ENCODE measurements at regions not wholly inside any gene's neighbourhood (a gene's known extent, or its start where the extent isn't known, plus 50 kb on each side); places are given as distances from the start of the nearest gene placed in this dataset.

DNA sequence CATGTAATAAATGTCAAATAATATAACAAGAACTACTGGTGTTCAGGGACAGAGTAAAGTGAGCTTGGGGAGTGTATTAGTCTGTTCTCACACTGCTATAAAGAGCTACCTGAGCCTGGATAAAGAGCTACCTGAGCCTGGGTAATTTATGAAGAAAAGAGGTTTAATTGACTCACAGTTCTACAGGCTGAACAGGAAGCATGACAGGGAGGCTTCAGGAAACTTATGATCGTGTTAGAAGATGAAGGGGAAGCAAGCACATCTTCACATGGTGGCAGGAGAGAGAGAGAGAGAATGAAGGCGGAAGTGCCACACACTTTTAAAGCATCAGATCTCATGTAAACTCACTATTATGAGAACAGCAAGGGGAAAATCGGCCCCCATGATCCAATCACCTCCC lies 205.9 kb downstream of the CTH start:
- TF ChIP-seq, protein P1, sequence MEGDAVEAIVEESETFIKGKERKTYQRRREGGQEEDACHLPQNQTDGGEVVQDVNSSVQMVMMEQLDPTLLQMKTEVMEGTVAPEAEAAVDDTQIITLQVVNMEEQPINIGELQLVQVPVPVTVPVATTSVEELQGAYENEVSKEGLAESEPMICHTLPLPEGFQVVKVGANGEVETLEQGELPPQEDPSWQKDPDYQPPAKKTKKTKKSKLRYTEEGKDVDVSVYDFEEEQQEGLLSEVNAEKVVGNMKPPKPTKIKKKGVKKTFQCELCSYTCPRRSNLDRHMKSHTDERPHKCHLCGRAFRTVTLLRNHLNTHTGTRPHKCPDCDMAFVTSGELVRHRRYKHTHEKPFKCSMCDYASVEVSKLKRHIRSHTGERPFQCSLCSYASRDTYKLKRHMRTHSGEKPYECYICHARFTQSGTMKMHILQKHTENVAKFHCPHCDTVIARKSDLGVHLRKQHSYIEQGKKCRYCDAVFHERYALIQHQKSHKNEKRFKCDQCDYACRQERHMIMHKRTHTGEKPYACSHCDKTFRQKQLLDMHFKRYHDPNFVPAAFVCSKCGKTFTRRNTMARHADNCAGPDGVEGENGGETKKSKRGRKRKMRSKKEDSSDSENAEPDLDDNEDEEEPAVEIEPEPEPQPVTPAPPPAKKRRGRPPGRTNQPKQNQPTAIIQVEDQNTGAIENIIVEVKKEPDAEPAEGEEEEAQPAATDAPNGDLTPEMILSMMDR (IDR thresholded peaks at IDR 0.05; ENCODE audit: control insufficient read depth, insufficient read depth, low read depth, low read length, missing control alignments): no peak
- DNase-seq (ENCODE audit: low read depth): no peak
- H3K4me3 ChIP-seq (ENCODE audit: control insufficient read depth, low read depth, low read length): no peak overlapping the region

DNA sequence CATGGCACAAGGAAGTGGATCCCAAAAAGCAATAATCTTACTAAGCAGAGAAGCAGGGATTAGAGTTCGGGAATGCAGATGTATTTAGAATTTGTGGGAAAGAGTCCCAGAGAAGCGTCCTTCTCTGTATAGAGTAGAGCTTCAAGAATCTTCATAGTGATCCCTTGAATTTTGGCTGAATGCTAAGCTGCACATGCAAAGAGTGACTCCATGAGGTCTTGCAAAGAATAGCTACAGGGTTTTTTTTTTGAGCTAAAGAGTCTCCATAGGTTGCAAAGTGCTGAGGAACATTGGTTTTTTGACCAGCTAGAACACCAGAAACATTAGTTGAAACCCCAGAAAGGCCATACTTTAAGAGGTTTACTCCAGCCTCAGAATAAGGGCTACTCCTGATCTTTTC lies 206.7 kb downstream of the CTH start:
- no peak overlapping the region for H3K4me3 ChIP-seq (ENCODE audit: control insufficient read depth, low read depth, low read length)
- TF ChIP-seq, protein P1 (IDR thresholded peaks at IDR 0.05; ENCODE audit: control insufficient read depth, insufficient read depth, low read depth, low read length, missing control alignments): no peak
- DNase-seq (ENCODE audit: low read depth): no peak

DNA sequence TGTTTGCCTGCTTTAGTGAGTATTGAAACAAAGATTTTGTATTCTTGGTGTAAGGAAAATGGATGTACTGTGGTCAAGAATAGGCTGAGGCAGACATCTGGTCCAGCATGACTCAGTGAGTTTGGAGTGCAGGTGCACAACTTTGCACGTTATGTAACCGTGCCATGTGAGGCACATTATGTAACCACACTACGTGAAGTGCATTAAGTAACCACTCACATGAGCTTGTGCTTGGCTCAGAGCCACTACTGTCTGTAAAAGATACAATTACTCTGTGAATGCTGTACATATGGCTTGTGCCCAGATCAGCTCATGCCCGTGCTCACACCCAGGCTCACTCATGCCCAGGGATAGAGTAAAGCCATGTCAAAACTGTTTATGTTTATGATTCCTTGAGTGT lies 216.8 kb downstream of the CTH start:
- H3K4me3 ChIP-seq (ENCODE audit: control insufficient read depth, low read depth, low read length): no peak overlapping the region
- no peak for DNase-seq (ENCODE audit: low read depth)
- TF ChIP-seq, protein P1 (IDR thresholded peaks at IDR 0.05; ENCODE audit: control insufficient read depth, insufficient read depth, low read depth, low read length, missing control alignments): no peak

DNA sequence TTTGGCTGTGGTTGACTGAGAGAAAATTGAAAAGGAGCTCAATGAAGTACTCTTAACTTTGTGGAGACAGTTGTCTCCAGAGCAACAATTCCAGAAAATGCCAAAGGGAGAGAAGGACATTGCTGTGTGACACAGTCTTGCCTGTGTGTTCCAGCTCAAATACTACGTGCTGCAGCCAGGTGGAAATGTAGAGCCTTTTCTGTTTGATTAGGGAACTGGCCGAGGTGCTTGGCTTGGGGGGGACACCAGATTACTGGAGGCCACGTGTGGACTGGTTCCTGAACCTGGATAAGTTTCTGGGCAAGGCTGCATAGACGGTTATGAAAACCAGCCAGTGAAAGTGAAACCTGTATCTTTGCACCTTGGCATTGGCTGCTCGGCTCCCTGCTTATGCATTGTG lies 217.9 kb downstream of the CTH start:
- DNase-seq (ENCODE audit: low read depth): no peak
- TF ChIP-seq, protein P1 (IDR thresholded peaks at IDR 0.05; ENCODE audit: control insufficient read depth, insufficient read depth, low read depth, low read length, missing control alignments): no peak
- H3K4me3 ChIP-seq (ENCODE audit: control insufficient read depth, low read depth, low read length): no peak overlapping the region

DNA sequence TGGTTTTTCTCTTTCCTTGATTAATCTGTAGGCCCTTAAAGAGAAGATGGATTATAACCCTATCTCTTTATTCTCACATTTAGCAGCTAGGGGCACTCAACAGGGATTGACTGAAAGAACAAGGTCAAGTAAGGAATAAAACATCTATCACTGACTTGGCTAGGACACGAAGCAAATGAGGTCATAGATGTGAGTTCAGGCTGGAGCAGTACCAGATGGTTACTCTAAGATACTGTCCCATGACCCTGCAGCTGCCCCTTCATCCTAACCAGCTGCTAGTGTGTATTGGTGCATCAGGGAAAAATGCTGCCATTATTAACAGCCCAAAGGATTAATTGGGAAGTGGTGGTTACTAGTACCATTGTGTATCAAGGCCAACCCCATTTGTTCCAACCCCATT lies 221.9 kb downstream of the CTH start:
- TF ChIP-seq, protein P1 (IDR thresholded peaks at IDR 0.05; ENCODE audit: control insufficient read depth, insufficient read depth, low read depth, low read length, missing control alignments): no peak
- H3K4me3 ChIP-seq (ENCODE audit: control insufficient read depth, low read depth, low read length): no peak overlapping the region
- no peak for DNase-seq (ENCODE audit: low read depth)

DNA sequence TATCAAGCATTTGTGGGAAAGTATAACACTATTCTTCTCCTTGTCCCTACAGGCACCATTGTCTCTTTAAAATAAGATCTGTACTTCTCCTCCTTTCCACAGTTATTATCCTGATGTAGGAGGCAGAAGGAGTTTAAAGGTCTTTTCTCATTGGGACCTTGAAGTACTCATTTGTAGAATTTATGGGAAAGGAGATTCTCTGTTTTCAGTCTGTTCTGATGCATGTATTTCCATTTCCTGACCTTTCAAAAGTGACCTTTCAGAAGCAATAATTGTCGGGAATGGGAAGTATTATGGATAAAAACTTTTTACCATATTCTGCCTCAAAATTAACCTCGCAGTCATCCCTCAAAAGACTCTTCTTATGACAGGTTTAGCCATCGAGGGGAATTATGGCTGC lies 224.8 kb downstream of the CTH start:
- no peak overlapping the region for H3K4me3 ChIP-seq (ENCODE audit: control insufficient read depth, low read depth, low read length)
- DNase-seq (ENCODE audit: low read depth): no peak
- TF ChIP-seq, protein P1 (IDR thresholded peaks at IDR 0.05; ENCODE audit: control insufficient read depth, insufficient read depth, low read depth, low read length, missing control alignments): no peak

DNA sequence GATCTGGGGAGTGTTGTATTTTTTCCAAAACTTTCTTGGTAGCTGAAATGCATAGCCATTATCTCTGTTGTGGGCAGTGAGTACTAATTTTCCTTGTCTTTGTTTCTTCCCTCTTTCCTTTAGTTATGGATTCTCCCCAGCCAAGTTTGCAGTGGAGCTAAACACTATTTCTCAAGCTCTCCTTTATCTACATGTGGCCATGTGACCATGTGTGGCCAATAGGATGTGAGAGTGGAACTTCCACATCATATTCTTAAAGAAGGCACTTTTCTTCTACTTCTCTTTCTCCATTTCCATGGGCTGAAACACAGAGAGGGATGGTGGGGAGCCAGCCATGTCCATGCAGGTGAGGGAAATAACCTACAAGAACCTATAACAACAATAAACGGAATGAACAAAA lies 230.8 kb downstream of the CTH start:
- TF ChIP-seq, protein P1 (IDR thresholded peaks at IDR 0.05; ENCODE audit: control insufficient read depth, insufficient read depth, low read depth, low read length, missing control alignments): no peak
- H3K4me3 ChIP-seq (ENCODE audit: control insufficient read depth, low read depth, low read length): no peak overlapping the region
- no peak for DNase-seq (ENCODE audit: low read depth)
